CD4-positive, alpha-beta T cell treated with Interleukin-2 at 100 ng/mL for 4 hours (primary cell): ENCODE measurements at regions not wholly inside any gene's neighbourhood (a gene's known extent, or its start where the extent isn't known, plus 50 kb on each side); places are given as distances from the start of the nearest gene placed in this dataset.
"Not testable (repeated sequence)": the region's sequence is repeated elsewhere in the genome, so short reads cannot be mapped to it uniquely, and the experiment has no call there.

Experiments
- DNase-seq: peaks from one replicate; pipeline ENCODE4 v3.0.0-alpha.2; 2020; ENCODE audit warnings: low spot score

GRCh38 chr3:127046690-127047089 lies 63.8 kb downstream of the PLXNA1 start:
- DNase-seq = not testable (repeated sequence)

GRCh38 chr3:127049393-127049792 lies 66.5 kb downstream of the PLXNA1 start:
- no peak for DNase-seq

GRCh38 chr3:127050733-127051132 lies 67.8 kb downstream of the PLXNA1 start:
- DNase-seq = no peak

GRCh38 chr3:127052121-127052561 lies 69.2 kb downstream of the PLXNA1 start:
- no peak for DNase-seq

GRCh38 chr3:127053026-127053425 lies 70.1 kb downstream of the PLXNA1 start:
- DNase-seq = no peak

GRCh38 chr3:127053450-127053849 lies 70.5 kb downstream of the PLXNA1 start:
- DNase-seq = no peak

- DNase-seq = no peak
These were observed 71.1 kb downstream of the PLXNA1 start for GRCh38 chr3:127053979-127054378.

- no peak for DNase-seq
These were observed 73.4 kb downstream of the PLXNA1 start for GRCh38 chr3:127056281-127056680.

- no peak for DNase-seq
These were observed 74.1 kb downstream of the PLXNA1 start for GRCh38 chr3:127056976-127057375.

- no peak for DNase-seq
These were observed 76.2 kb downstream of the PLXNA1 start for GRCh38 chr3:127059072-127059471.

GRCh38 chr3:127061641-127062040 lies 78.7 kb downstream of the PLXNA1 start:
- DNase-seq = no peak

- DNase-seq = no peak
These were observed 80.0 kb downstream of the PLXNA1 start for GRCh38 chr3:127062926-127063325.

GRCh38 chr3:127063916-127064315 lies 81.0 kb downstream of the PLXNA1 start:
- DNase-seq = no peak

GRCh38 chr3:127064391-127065137 lies 81.6 kb downstream of the PLXNA1 start:
- no peak for DNase-seq

GRCh38 chr3:127065138-127065427 lies 82.2 kb downstream of the PLXNA1 start:
- no peak for DNase-seq

- DNase-seq = no peak
These were observed 82.8 kb downstream of the PLXNA1 start for GRCh38 chr3:127065561-127066290.

- no peak for DNase-seq
These were observed 83.7 kb downstream of the PLXNA1 start for GRCh38 chr3:127066635-127067034.

GRCh38 chr3:127067116-127067910 lies 84.4 kb downstream of the PLXNA1 start:
- no peak for DNase-seq

GRCh38 chr3:127068111-127068810 lies 85.3 kb downstream of the PLXNA1 start:
- DNase-seq = no peak

GRCh38 chr3:127068871-127069270 lies 86.0 kb downstream of the PLXNA1 start:
- DNase-seq = no peak

GRCh38 chr3:127069814-127070440 lies 87.0 kb downstream of the PLXNA1 start:
- no peak for DNase-seq

- no peak for DNase-seq
These were observed 87.9 kb downstream of the PLXNA1 start for GRCh38 chr3:127070776-127071175.
